Subcutaneous abdominal adipose tissue (tissue), 5 donors: ENCODE measurements at regions not wholly inside any gene's neighbourhood (a gene's known extent, or its start where the extent isn't known, plus 50 kb on each side); places are given as distances from the start of the nearest gene placed in this dataset.

ENCODE experiments used
- H3K27ac ChIP-seq: one replicate; pipeline ENCODE4 v1.7.0; 2013; ENCODE audit warnings: low read depth, mild to moderate bottlenecking, inconsistent platforms, low read length, moderate library complexity
- H3K27me3 ChIP-seq, 5 donors: one replicate each; pipeline ENCODE4 v1.7.0; 2013; ENCODE audit warnings: low read length in 5 of 5, inconsistent platforms in 1 of 5; ENCODE audit not compliant: control insufficient read depth in 5 of 5, insufficient read depth in 4 of 5
- H3K36me3 ChIP-seq, 5 donors: one replicate each; pipeline ENCODE4 v1.7.0; 2013; ENCODE audit warnings: low read length in 5 of 5; ENCODE audit not compliant: control insufficient read depth in 5 of 5, insufficient read depth in 5 of 5
- H3K4me1 ChIP-seq, 5 donors: one replicate each; pipeline ENCODE4 v1.7.0; 2013; ENCODE audit warnings: low read length in 5 of 5, mild to moderate bottlenecking in 3 of 5, moderate library complexity in 1 of 5; ENCODE audit not compliant: control insufficient read depth in 5 of 5, insufficient read depth in 5 of 5
- H3K4me3 ChIP-seq, 5 donors: one replicate each; pipeline ENCODE4 v1.7.0; 2013; ENCODE audit warnings: low read length in 5 of 5, low read depth in 1 of 5
- H3K9ac ChIP-seq, 5 donors: one replicate each; pipeline ENCODE4 v1.7.0; 2013; ENCODE audit warnings: low read length in 5 of 5, mild to moderate bottlenecking in 4 of 5, moderate library complexity in 3 of 5
- H3K9me3 ChIP-seq, 5 donors: one replicate each; pipeline ENCODE4 v1.7.0; 2013; ENCODE audit warnings: low read length in 5 of 5; ENCODE audit not compliant: control insufficient read depth in 5 of 5
- donor health status: healthy.
- donor health status: healthy.
- donor health status: healthy.
- donor health status: healthy.
- donor health status: healthy.

- Histone ChIP-seq H3K36me3 (no peaks in the 10 kb centered on the region), H3K4me1 (no peaks in the 10 kb centered on the region), H3K27me3 (no peaks in the 10 kb centered on the region), H3K9ac (no peak overlapping the region), H3K27ac (no peak overlapping the region), H3K9me3 (no peaks in the 10 kb centered on the region), H3K4me3 (no peak overlapping the region)
These were observed 466.8 kb upstream of the TECRL start for GRCh38 chr4:64876021-64876420.

- Histone ChIP-seq H3K36me3 (no peaks in the 10 kb centered on the region), H3K4me1 (no peaks in the 10 kb centered on the region), H3K9ac (no peak overlapping the region), H3K4me3 (no peak overlapping the region), H3K27me3 (no peaks in the 10 kb centered on the region), H3K9me3 (no peaks in the 10 kb centered on the region), H3K27ac (no peak overlapping the region)
These were observed 461.3 kb upstream of the TECRL start for GRCh38 chr4:64870558-64870957.

GRCh38 chr4:64857815-64858214 is 448.6 kb upstream of the TECRL start:
- H3K27ac ChIP-seq = no peak overlapping the region
- no peaks in the 10 kb centered on the region for H3K9me3 ChIP-seq
- H3K4me1 ChIP-seq = no peaks in the 10 kb centered on the region
- H3K9ac ChIP-seq = no peak overlapping the region
- H3K27me3 ChIP-seq = no peaks in the 10 kb centered on the region
- H3K36me3 ChIP-seq = no peaks in the 10 kb centered on the region
- no peak overlapping the region for H3K4me3 ChIP-seq

- Histone ChIP-seq H3K4me1 (no peaks in the 10 kb centered on the region), H3K4me3 (no peak overlapping the region), H3K9me3 (no peaks in the 10 kb centered on the region), H3K9ac (no peak overlapping the region), H3K27me3 (no peaks in the 10 kb centered on the region), H3K27ac (no peak overlapping the region), H3K36me3 (no peaks in the 10 kb centered on the region)
These were observed 447.9 kb upstream of the TECRL start for GRCh38 chr4:64857198-64857597.

GRCh38 chr4:64846417-64846816 is 437.2 kb upstream of the TECRL start:
- Histone ChIP-seq H3K27me3 (no peaks in the 10 kb centered on the region), H3K36me3 (no peaks in the 10 kb centered on the region)

GRCh38 chr4:64829749-64830148 is 420.5 kb upstream of the TECRL start:
- Histone ChIP-seq H3K9me3 (no peaks in the 10 kb centered on the region), H3K4me1 (no peaks in the 10 kb centered on the region), H3K27me3 (no peaks in the 10 kb centered on the region)

More at GRCh38 chr4:64846417-64846816, 437.2 kb upstream of the TECRL start:
- H3K9me3 ChIP-seq = peaks cover 0 to 2% (median 0%) of the 10 kb centered on the region in 5 donors
- H3K27ac ChIP-seq = no peak overlapping the region
- no peaks in the 10 kb centered on the region for H3K4me1 ChIP-seq
- H3K4me3 ChIP-seq = no peak overlapping the region
- no peak overlapping the region for H3K9ac ChIP-seq

GRCh38 chr4:64824591-64824990 is 415.3 kb upstream of the TECRL start:
- H3K4me1 ChIP-seq = no peaks in the 10 kb centered on the region
- no peak overlapping the region for H3K27ac ChIP-seq
- no peaks in the 10 kb centered on the region for H3K36me3 ChIP-seq
- no peaks in the 10 kb centered on the region for H3K9me3 ChIP-seq
- no peaks in the 10 kb centered on the region for H3K27me3 ChIP-seq
- no peak overlapping the region for H3K9ac ChIP-seq
- no peak overlapping the region for H3K4me3 ChIP-seq

More at GRCh38 chr4:64829749-64830148, 420.5 kb upstream of the TECRL start:
- Histone ChIP-seq H3K4me3 (no peak overlapping the region), H3K36me3 (no peaks in the 10 kb centered on the region), H3K9ac (no peak overlapping the region), H3K27ac (no peak overlapping the region)

GRCh38 chr4:64822405-64822804 is 413.2 kb upstream of the TECRL start:
- Histone ChIP-seq H3K9ac (no peak overlapping the region), H3K4me1 (no peaks in the 10 kb centered on the region), H3K36me3 (no peaks in the 10 kb centered on the region), H3K9me3 (no peaks in the 10 kb centered on the region), H3K27ac (no peak overlapping the region), H3K27me3 (no peaks in the 10 kb centered on the region), H3K4me3 (no peak overlapping the region)

GRCh38 chr4:64821219-64821976 is 412.1 kb upstream of the TECRL start:
- H3K36me3 ChIP-seq = no peaks in the 10 kb centered on the region
- no peaks in the 10 kb centered on the region for H3K9me3 ChIP-seq
- no peaks in the 10 kb centered on the region for H3K27me3 ChIP-seq
- no peak overlapping the region for H3K27ac ChIP-seq
- no peak overlapping the region for H3K9ac ChIP-seq
- H3K4me1 ChIP-seq = no peaks in the 10 kb centered on the region
- no peak overlapping the region for H3K4me3 ChIP-seq

- H3K4me3 ChIP-seq = no peak overlapping the region
- H3K27me3 ChIP-seq = no peaks in the 10 kb centered on the region
- H3K4me1 ChIP-seq = no peaks in the 10 kb centered on the region
These were observed 405.4 kb upstream of the TECRL start for GRCh38 chr4:64814616-64815015.

More at GRCh38 chr4:64814616-64815015, 405.4 kb upstream of the TECRL start:
- no peak overlapping the region for H3K27ac ChIP-seq
- H3K9me3 ChIP-seq = no peaks in the 10 kb centered on the region
- no peaks in the 10 kb centered on the region for H3K36me3 ChIP-seq
- no peak overlapping the region for H3K9ac ChIP-seq
